ENCODE measurements at regions not wholly inside any gene's neighbourhood (a gene's known extent, or its start where the extent isn't known, plus 50 kb on each side); places are given as distances from the start of the nearest gene placed in this dataset.

- TF ChIP-seq CTCF (IDR thresholded peaks at IDR 0.05; ENCODE audit: insufficient read depth, low read depth, low read length) = no peak
- no peak for TF ChIP-seq EZH2 (IDR thresholded peaks at IDR 0.05; ENCODE audit: insufficient read depth, low read length)
These were observed 244.8 kb upstream of the SLC14A2 start for GRCh38 chr18:45370255-45371010.

Measured in astrocyte (in vitro differentiated cells and primary cell).